ENCODE measurements at regions not wholly inside any gene's neighbourhood (a gene's known extent, or its start where the extent isn't known, plus 50 kb on each side); places are given as distances from the start of the nearest gene placed in this dataset.

DNA sequence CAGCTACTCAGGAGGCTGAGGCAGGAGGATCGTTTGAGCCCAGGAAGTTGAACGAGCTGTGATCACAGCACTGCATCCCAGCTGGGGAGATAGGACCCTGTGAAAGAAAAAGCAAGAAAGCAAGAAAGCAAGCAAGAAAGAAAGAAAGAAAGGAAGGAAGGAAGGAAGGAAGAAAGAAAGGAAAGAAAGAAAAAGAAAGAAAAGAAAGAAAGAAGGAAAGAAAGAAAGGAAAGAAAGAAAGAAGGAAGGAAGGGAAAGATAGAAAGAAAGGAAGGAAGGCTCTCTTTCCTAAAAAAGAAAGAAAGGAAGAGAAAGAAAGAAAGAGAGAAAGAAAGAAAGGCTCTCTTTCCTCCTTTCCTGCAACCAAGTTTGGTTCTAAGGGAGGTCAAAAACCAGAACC lies 380.3 kb downstream of the PCNX1 start (continued):
- TF ChIP-seq, protein P1, sequence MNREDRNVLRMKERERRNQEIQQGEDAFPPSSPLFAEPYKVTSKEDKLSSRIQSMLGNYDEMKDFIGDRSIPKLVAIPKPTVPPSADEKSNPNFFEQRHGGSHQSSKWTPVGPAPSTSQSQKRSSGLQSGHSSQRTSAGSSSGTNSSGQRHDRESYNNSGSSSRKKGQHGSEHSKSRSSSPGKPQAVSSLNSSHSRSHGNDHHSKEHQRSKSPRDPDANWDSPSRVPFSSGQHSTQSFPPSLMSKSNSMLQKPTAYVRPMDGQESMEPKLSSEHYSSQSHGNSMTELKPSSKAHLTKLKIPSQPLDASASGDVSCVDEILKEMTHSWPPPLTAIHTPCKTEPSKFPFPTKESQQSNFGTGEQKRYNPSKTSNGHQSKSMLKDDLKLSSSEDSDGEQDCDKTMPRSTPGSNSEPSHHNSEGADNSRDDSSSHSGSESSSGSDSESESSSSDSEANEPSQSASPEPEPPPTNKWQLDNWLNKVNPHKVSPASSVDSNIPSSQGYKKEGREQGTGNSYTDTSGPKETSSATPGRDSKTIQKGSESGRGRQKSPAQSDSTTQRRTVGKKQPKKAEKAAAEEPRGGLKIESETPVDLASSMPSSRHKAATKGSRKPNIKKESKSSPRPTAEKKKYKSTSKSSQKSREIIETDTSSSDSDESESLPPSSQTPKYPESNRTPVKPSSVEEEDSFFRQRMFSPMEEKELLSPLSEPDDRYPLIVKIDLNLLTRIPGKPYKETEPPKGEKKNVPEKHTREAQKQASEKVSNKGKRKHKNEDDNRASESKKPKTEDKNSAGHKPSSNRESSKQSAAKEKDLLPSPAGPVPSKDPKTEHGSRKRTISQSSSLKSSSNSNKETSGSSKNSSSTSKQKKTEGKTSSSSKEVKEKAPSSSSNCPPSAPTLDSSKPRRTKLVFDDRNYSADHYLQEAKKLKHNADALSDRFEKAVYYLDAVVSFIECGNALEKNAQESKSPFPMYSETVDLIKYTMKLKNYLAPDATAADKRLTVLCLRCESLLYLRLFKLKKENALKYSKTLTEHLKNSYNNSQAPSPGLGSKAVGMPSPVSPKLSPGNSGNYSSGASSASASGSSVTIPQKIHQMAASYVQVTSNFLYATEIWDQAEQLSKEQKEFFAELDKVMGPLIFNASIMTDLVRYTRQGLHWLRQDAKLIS (CRISPR knock-in tag; IDR thresholded peaks at IDR 0.05; ENCODE audit: borderline replicate concordance) = no peak
- TF ChIP-seq ELF4 (CRISPR knock-in tag; IDR thresholded peaks at IDR 0.05; ENCODE audit: low read depth) (no peak), GRHL2 (CRISPR knock-in tag; IDR thresholded peaks at IDR 0.05; ENCODE audit: insufficient replicate concordance, severe bottlenecking) (no peak)
- TF ChIP-seq, protein P2, sequence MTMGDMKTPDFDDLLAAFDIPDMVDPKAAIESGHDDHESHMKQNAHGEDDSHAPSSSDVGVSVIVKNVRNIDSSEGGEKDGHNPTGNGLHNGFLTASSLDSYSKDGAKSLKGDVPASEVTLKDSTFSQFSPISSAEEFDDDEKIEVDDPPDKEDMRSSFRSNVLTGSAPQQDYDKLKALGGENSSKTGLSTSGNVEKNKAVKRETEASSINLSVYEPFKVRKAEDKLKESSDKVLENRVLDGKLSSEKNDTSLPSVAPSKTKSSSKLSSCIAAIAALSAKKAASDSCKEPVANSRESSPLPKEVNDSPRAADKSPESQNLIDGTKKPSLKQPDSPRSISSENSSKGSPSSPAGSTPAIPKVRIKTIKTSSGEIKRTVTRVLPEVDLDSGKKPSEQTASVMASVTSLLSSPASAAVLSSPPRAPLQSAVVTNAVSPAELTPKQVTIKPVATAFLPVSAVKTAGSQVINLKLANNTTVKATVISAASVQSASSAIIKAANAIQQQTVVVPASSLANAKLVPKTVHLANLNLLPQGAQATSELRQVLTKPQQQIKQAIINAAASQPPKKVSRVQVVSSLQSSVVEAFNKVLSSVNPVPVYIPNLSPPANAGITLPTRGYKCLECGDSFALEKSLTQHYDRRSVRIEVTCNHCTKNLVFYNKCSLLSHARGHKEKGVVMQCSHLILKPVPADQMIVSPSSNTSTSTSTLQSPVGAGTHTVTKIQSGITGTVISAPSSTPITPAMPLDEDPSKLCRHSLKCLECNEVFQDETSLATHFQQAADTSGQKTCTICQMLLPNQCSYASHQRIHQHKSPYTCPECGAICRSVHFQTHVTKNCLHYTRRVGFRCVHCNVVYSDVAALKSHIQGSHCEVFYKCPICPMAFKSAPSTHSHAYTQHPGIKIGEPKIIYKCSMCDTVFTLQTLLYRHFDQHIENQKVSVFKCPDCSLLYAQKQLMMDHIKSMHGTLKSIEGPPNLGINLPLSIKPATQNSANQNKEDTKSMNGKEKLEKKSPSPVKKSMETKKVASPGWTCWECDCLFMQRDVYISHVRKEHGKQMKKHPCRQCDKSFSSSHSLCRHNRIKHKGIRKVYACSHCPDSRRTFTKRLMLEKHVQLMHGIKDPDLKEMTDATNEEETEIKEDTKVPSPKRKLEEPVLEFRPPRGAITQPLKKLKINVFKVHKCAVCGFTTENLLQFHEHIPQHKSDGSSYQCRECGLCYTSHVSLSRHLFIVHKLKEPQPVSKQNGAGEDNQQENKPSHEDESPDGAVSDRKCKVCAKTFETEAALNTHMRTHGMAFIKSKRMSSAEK (CRISPR knock-in tag; IDR thresholded peaks at IDR 0.05; ENCODE audit: borderline replicate concordance) = no peak

DNA sequence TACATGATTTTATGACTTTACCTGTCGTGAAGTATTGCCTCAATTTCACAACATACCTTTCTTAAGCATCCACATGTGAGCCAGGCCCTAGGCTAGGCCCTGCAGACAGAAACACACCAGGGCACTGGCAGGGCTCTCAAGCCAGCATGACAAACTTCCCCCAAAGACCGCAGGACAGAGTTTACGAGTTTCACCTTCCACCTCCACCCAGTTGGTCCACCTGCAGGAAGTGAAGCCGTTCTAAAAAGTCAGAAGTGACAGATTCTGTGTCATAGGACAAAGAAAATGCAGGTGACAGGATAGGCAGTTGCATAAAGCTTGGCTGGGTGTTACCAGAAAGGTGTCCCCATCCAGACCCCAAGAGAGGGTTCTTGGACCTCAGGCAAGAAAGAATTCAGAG lies 382.3 kb downstream of the PCNX1 start:
- no peak for ATAC-seq
- ChIA-PET CTCF (interaction anchor here (0.7 kb wide), 1 partner anchor 103 kb away, joined by 4 read pairs; no protein-coding TSS in a partner anchor), POLR2A (no interaction called here)
- H3K9me3 Mint-ChIP-seq = peaks cover 15% of the 10 kb centered on the region
- peaks cover 8% of the 10 kb centered on the region for H3K4me1 Mint-ChIP-seq
- no peak for TF ChIP-seq IRF2 (CRISPR knock-in tag; IDR thresholded peaks at IDR 0.05; ENCODE audit: borderline replicate concordance, low read depth)
- TF ChIP-seq ETV6 (CRISPR knock-in tag; IDR thresholded peaks at IDR 0.05) = no peak
- no peak for TF ChIP-seq HMGA2 (CRISPR knock-in tag; IDR thresholded peaks at IDR 0.05)
- TF ChIP-seq, protein P3, sequence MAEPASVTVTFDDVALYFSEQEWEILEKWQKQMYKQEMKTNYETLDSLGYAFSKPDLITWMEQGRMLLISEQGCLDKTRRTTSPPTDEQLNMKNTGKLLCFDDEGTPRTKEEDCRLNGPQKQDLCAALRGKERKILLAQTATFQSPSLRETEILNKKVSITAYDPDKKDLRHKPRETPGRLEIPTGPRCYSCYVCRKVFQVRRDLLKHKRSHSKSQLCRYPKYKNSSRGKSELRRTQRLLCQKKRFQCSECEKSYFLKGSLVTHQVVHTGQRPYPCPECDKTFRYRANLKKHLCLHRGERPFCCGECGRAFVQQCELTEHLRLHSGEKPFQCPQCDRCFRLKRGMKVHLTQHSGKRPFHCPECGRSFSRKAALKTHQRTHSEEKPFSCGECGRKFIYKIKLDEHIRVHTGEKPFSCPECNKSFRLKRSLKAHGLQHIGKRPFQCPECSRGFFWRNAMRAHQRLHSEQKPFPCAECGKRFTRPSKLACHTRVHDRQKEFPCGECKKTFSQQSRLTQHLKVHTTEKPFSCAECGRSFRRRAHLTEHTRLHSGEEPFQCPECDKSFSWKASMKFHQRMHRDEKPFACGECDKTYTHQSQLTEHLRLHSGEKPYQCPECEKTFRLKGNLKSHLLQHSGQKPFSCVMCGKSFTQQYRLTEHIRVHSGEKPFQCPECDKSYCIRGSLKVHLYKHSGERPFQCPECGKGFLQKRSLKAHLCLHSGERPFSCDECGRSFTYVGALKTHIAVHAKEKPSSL (CRISPR knock-in tag; conservative IDR thresholded peaks at IDR 0.05) = no peak
- TF ChIP-seq, protein P4, sequence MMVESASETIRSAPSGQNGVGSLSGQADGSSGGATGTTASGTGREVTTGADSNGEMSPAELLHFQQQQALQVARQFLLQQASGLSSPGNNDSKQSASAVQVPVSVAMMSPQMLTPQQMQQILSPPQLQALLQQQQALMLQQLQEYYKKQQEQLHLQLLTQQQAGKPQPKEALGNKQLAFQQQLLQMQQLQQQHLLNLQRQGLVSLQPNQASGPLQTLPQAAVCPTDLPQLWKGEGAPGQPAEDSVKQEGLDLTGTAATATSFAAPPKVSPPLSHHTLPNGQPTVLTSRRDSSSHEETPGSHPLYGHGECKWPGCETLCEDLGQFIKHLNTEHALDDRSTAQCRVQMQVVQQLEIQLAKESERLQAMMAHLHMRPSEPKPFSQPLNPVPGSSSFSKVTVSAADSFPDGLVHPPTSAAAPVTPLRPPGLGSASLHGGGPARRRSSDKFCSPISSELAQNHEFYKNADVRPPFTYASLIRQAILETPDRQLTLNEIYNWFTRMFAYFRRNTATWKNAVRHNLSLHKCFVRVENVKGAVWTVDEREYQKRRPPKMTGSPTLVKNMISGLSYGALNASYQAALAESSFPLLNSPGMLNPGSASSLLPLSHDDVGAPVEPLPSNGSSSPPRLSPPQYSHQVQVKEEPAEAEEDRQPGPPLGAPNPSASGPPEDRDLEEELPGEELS (CRISPR knock-in tag; IDR thresholded peaks at IDR 0.05) = no peak
- TF ChIP-seq, protein P5, sequence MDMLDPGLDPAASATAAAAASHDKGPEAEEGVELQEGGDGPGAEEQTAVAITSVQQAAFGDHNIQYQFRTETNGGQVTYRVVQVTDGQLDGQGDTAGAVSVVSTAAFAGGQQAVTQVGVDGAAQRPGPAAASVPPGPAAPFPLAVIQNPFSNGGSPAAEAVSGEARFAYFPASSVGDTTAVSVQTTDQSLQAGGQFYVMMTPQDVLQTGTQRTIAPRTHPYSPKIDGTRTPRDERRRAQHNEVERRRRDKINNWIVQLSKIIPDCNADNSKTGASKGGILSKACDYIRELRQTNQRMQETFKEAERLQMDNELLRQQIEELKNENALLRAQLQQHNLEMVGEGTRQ (CRISPR knock-in tag; IDR thresholded peaks at IDR 0.05) = no peak
- TF ChIP-seq NR1H2 (CRISPR knock-in tag; IDR thresholded peaks at IDR 0.05) = no peak
- no peak for TF ChIP-seq RELA (CRISPR knock-in tag; IDR thresholded peaks at IDR 0.05; ENCODE audit: borderline replicate concordance)
- TF ChIP-seq, protein P6, sequence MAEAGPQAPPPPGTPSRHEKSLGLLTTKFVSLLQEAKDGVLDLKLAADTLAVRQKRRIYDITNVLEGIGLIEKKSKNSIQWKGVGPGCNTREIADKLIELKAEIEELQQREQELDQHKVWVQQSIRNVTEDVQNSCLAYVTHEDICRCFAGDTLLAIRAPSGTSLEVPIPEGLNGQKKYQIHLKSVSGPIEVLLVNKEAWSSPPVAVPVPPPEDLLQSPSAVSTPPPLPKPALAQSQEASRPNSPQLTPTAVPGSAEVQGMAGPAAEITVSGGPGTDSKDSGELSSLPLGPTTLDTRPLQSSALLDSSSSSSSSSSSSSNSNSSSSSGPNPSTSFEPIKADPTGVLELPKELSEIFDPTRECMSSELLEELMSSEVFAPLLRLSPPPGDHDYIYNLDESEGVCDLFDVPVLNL (CRISPR knock-in tag; IDR thresholded peaks at IDR 0.05; ENCODE audit: borderline replicate concordance, low read depth) = no peak
- DNase-seq (ENCODE audit: low spot score) = no peak
- H3K4me3 Mint-ChIP-seq = no peak overlapping the region
- peaks cover 6% of the 10 kb centered on the region for H3K36me3 Mint-ChIP-seq
- no peaks in the 10 kb centered on the region; the same call in 1 of the 2 replicates for H3K27me3 Mint-ChIP-seq (ENCODE audit: low read depth)
- H3K27ac Mint-ChIP-seq = no peak overlapping the region

All from WTC11 (cell line).